Sigmoid colon (tissue), 4 donors: ENCODE measurements at regions not wholly inside any gene's neighbourhood (a gene's known extent, or its start where the extent isn't known, plus 50 kb on each side); places are given as distances from the start of the nearest gene placed in this dataset.

Experiments used
- CTCF ChIP-seq, 4 experiments: fragments of 450-650 bp in 3 of 4; fragments of 200-600 bp in 1 of 4; IDR thresholded peaks; one replicate each; pipeline ENCODE4 v1.5.1; 2016 to 2019; ENCODE audit warnings: antibody characterized with exemption in 4 of 4, mild to moderate bottlenecking in 3 of 4, moderate library complexity in 2 of 4
- POLR2A ChIP-seq, 2 donors: fragments of 450-650 bp; IDR thresholded peaks; one replicate each; pipeline ENCODE4 v1.6.1; 2016; ENCODE audit warnings: antibody characterized with exemption in 2 of 2, mild to moderate bottlenecking in 2 of 2, moderate library complexity in 2 of 2
- POLR2AphosphoS5 ChIP-seq, 4 donors: sonication (generic); formaldehyde crosslinking; IDR thresholded peaks; one replicate each; pipeline ENCODE4 v1.6.1; 2017; ENCODE audit warnings: antibody characterized with exemption in 4 of 4

- no peak for TF ChIP-seq POLR2AphosphoS5 (IDR thresholded peaks at IDR 0.05)
- TF ChIP-seq CTCF (IDR thresholded peaks at IDR 0.05): no peak
- TF ChIP-seq POLR2A (IDR thresholded peaks at IDR 0.05): no peak
Measured at GRCh38 chr14:101503431-101504095, 57.7 kb upstream of the DIO3 start.
